SK-N-MC (cell line): ENCODE measurements at regions not wholly inside any gene's neighbourhood (a gene's known extent, or its start where the extent isn't known, plus 50 kb on each side); places are given as distances from the start of the nearest gene placed in this dataset.

Experiments used
- EZH2 ChIP-seq: fragments of 200-600 bp; sonication (generic); IDR thresholded peaks from one replicate; pipeline ENCODE4 v1.6.1; 2017; ENCODE audit warnings: antibody characterized with exemption
- FOXP2 ChIP-seq: optimal IDR thresholded peaks from 2 replicates; pipeline ENCODE3; 2011; ENCODE audit warnings: mild to moderate bottlenecking, moderate library complexity; ENCODE audit not compliant: insufficient read depth; ENCODE audit errors: extremely low read length, control extremely low read depth
- POLR2AphosphoS5 ChIP-seq: IDR thresholded peaks from 2 replicates; pipeline ENCODE4 v1.6.1; 2012; ENCODE audit warnings: mild to moderate bottlenecking, low read depth, low read length, borderline replicate concordance

DNA sequence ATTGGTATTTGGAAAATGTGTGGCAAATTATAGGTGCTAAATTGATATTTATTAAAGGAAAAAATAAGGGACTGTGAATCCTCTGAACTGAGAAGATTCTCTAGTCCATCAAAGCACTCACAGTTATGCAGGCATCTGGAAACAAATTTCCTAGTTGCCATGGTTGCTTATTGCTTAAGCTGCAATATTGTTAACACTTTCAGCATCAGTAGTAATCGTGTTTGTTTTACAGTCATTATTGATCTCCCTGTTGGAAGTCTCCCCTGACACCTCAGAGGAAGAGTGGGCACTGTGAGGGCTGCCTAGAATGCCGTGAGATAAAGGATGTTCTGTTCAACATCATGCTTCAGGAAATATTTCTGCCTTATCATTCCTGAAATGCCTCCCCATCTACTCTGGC is 2004.3 kb upstream of the ADGRL3 start:
- TF ChIP-seq POLR2AphosphoS5, result no peak
- TF ChIP-seq EZH2, result no peak
- no peak for TF ChIP-seq FOXP2
